Ovary (tissue), 7 donors: ENCODE measurements at regions not wholly inside any gene's neighbourhood (a gene's known extent, or its start where the extent isn't known, plus 50 kb on each side); places are given as distances from the start of the nearest gene placed in this dataset.

Experiments
- DNase-seq, 5 donors: peaks; one replicate each; pipeline ENCODE4 v3.0.0-alpha.2; 2019 to 2020
- H3K27ac ChIP-seq, 2 donors: fragments of 200-600 bp; one replicate each; pipeline versions ENCODE4 v1.5.1 to v1.8.0; 2019 to 2022
- H3K27me3 ChIP-seq: fragments of 200-600 bp; one replicate; pipeline ENCODE4 v1.8.0; 2022
- H3K36me3 ChIP-seq: fragments of 200-600 bp; sonication (generic); one replicate; pipeline ENCODE4 v1.5.1; 2019
- H3K4me1 ChIP-seq: one replicate; pipeline ENCODE4 v1.8.1; 2013; ENCODE audit warnings: mild to moderate bottlenecking, moderate library complexity; ENCODE audit not compliant: insufficient read depth
- H3K4me3 ChIP-seq: fragments of 200-600 bp; sonication (generic); one replicate; pipeline ENCODE4 v1.5.1; 2017
- H3K9me3 ChIP-seq, 2 donors: fragments of 200-600 bp in 1 of 2; sonication (generic) in 1 of 2; one replicate each; pipeline versions ENCODE4 v1.5.1 to v1.8.1; 2013 to 2019; ENCODE audit warnings: mild to moderate bottlenecking in 1 of 2, moderate library complexity in 1 of 2
- CTCF ChIP-seq, 3 donors: fragments of 450-650 bp in 2 of 3; fragments of 200-600 bp in 1 of 3; IDR thresholded peaks; one replicate each; pipeline versions ENCODE4 v1.5.1 to v1.8.0; 2016 to 2022; ENCODE audit warnings: antibody characterized with exemption in 3 of 3, mild to moderate bottlenecking in 1 of 3
- EP300 ChIP-seq: sonication (generic); formaldehyde crosslinking; IDR thresholded peaks from one replicate; pipeline ENCODE4 v1.6.1; 2017; ENCODE audit warnings: antibody characterized with exemption
- POLR2A ChIP-seq: fragments of 450-650 bp; IDR thresholded peaks from one replicate; pipeline ENCODE4 v1.6.1; 2017; ENCODE audit warnings: antibody characterized with exemption, mild to moderate bottlenecking, moderate library complexity
- WGBS, 3 donors: extraction: QIAGEN DNeasy Blood & Tissue Kit in 1 of 3; methylation state at CpG; one replicate each; pipeline versions ENCODE4 v1.1.5 to v1.1.7; 2013 to 2017; 5-methylcytosine and 5-hydroxymethylcytosine counted together
- intact Hi-C, 4 donors: fragments of 100-400 bp; cut with DNase I; formaldehyde crosslinking; loops; one replicate each; pipeline versions ENCODE4 v1.11.0 to v1.15.1; 2022 to 2023
- donor health status: DM: no; HTN: no; CAD: no; lungs with moderate emphysema.
- donor health status: DM: no; HTN: no; CAD: no.
- donor health status: Bipolar disorder and iron deficiency.
- donor health status: DM: no; HTN: no; CAD: no.
- donor health status: DM: yes; HTN: yes; CAD: no.

- no peak for DNase-seq
- TF ChIP-seq EP300 (no peak), POLR2A (no peak), CTCF (IDR thresholded peaks at IDR 0.05) (no peak)
- Histone ChIP-seq H3K27me3 (no peaks in the 10 kb centered on the region), H3K36me3 (no peaks in the 10 kb centered on the region), H3K27ac (no peak overlapping the region), H3K4me3 (no peak overlapping the region), H3K9me3 (no peaks in the 10 kb centered on the region), H3K4me1 (no peaks in the 10 kb centered on the region)
- intact Hi-C loops: no loop called here
- WGBS, 3 donors: 93 to 100% (median 98%) methylated on average over 1 of the region's 1 CpG
These were observed 179.2 kb downstream of the ZNF281 start for GRCh38 chr1:200230671-200231070.

DNA sequence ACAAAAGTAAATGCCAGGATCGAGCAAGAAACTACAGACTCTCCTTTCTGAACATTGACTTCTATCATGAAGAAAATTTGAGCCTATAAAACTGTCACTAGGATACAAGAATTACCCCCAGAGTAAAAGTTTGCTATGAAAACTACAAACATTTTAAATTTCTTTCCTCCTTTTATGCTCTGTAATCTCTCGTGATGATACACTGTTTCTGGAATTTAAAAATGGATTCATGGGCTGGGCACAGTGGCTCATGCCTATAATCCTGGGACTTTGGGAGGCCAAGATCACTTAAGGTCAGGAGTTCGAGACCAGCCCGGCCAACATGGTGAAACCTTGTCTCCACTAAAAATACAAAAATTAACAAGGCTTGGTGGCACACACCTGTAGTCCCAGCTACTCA lies 181.3 kb downstream of the ZNF281 start:
- no peak for DNase-seq
- Histone ChIP-seq H3K27ac (no peak overlapping the region), H3K27me3 (no peaks in the 10 kb centered on the region), H3K4me3 (no peak overlapping the region), H3K36me3 (no peaks in the 10 kb centered on the region), H3K4me1 (no peaks in the 10 kb centered on the region), H3K9me3 (no peaks in the 10 kb centered on the region)
- intact Hi-C loops: no loop called here
- TF ChIP-seq EP300 (no peak), POLR2A (no peak), CTCF (IDR thresholded peaks at IDR 0.05) (no peak)
- 53 to 62% (median 56%) methylated on average over 4 of the region's 4 CpGs for WGBS, 3 donors

DNA sequence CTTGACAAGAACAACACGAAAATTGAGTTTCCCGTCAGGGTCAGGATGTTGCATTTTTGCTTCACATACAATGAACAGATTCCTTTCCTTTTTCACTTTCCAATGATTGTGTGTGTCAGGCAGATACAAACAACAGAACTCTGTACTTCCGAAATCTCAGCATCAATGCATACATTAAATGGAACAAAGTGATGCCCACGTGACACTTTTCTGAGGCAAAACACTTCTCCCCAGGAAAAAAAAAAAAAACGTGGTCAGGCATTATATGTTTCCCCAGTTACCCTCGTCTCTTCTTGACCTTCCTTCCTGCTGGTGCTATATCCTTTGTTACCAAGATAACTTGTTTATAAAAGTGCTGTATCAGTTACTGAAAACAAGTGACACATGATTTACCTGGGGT lies 181.8 kb downstream of the ZNF281 start:
- Histone ChIP-seq H3K9me3 (no peaks in the 10 kb centered on the region), H3K4me3 (no peak overlapping the region), H3K27me3 (no peaks in the 10 kb centered on the region), H3K27ac (no peak overlapping the region), H3K36me3 (no peaks in the 10 kb centered on the region), H3K4me1 (no peaks in the 10 kb centered on the region)
- no peak for DNase-seq
- TF ChIP-seq CTCF (IDR thresholded peaks at IDR 0.05) (no peak), EP300 (no peak), POLR2A (no peak)
- WGBS, 3 donors: 27 to 41% (median 34%) methylated on average over 6 of the region's 6 CpGs
- intact Hi-C loops: no loop called here
